IPS-18a (cell line): ENCODE measurements at regions not wholly inside any gene's neighbourhood (a gene's known extent, or its start where the extent isn't known, plus 50 kb on each side); places are given as distances from the start of the nearest gene placed in this dataset.

ENCODE experiments used
- H3K27ac ChIP-seq: one replicate; pipeline ENCODE4 v1.5.1; 2013; ENCODE audit warnings: low read length
- H3K27me3 ChIP-seq: one replicate; pipeline ENCODE4 v1.6.1; 2013; ENCODE audit warnings: mild to moderate bottlenecking, low read length; ENCODE audit not compliant: control insufficient read depth, insufficient read depth
- H3K36me3 ChIP-seq: one replicate; pipeline ENCODE4 v1.6.1; 2013; ENCODE audit warnings: low read depth, low read length; ENCODE audit not compliant: control insufficient read depth
- H3K4me1 ChIP-seq: one replicate; pipeline ENCODE4 v1.6.1; 2013; ENCODE audit warnings: low read depth, low read length; ENCODE audit not compliant: control insufficient read depth
- H3K4me3 ChIP-seq: one replicate; pipeline ENCODE4 v1.5.1; 2013; ENCODE audit warnings: low read length
- H3K9ac ChIP-seq: one replicate; pipeline ENCODE4 v1.6.1; 2013; ENCODE audit warnings: mild to moderate bottlenecking, low read length, moderate library complexity
- H3K9me3 ChIP-seq: one replicate; pipeline ENCODE4 v1.6.1; 2013; ENCODE audit warnings: low read depth, low read length; ENCODE audit not compliant: control insufficient read depth

- no peaks in the 10 kb centered on the region for H3K27me3 ChIP-seq
- no peak overlapping the region for H3K4me3 ChIP-seq
- H3K9ac ChIP-seq: no peak overlapping the region
- H3K27ac ChIP-seq: no peak overlapping the region
- no peaks in the 10 kb centered on the region for H3K4me1 ChIP-seq
- no peaks in the 10 kb centered on the region for H3K9me3 ChIP-seq
- H3K36me3 ChIP-seq: no peaks in the 10 kb centered on the region
These were observed 50.9 kb downstream of the TNP1 start for GRCh38 chr2:216808805-216809425.

GRCh38 chr2:216807857-216808272 lies 52.0 kb downstream of the TNP1 start:
- Histone ChIP-seq H3K4me1 (no peaks in the 10 kb centered on the region), H3K36me3 (no peaks in the 10 kb centered on the region), H3K9ac (no peak overlapping the region), H3K27ac (no peak overlapping the region), H3K9me3 (no peaks in the 10 kb centered on the region), H3K4me3 (no peak overlapping the region), H3K27me3 (no peaks in the 10 kb centered on the region)

GRCh38 chr2:216804357-216805350 lies 55.2 kb downstream of the TNP1 start:
- no peak overlapping the region for H3K27ac ChIP-seq
- no peaks in the 10 kb centered on the region for H3K36me3 ChIP-seq
- no peaks in the 10 kb centered on the region for H3K9me3 ChIP-seq
- no peaks in the 10 kb centered on the region for H3K4me1 ChIP-seq
- H3K9ac ChIP-seq: no peak overlapping the region
- H3K4me3 ChIP-seq: no peak overlapping the region
- H3K27me3 ChIP-seq: no peaks in the 10 kb centered on the region

- Histone ChIP-seq H3K4me1 (no peaks in the 10 kb centered on the region), H3K9ac (no peak overlapping the region), H3K27me3 (no peaks in the 10 kb centered on the region), H3K36me3 (no peaks in the 10 kb centered on the region), H3K4me3 (no peak overlapping the region), H3K27ac (no peak overlapping the region), H3K9me3 (no peaks in the 10 kb centered on the region)
These were observed 56.1 kb downstream of the TNP1 start for GRCh38 chr2:216803791-216804190.

GRCh38 chr2:216802516-216803215 lies 57.2 kb downstream of the TNP1 start:
- Histone ChIP-seq H3K4me3 (no peak overlapping the region), H3K27ac (no peak overlapping the region), H3K27me3 (no peaks in the 10 kb centered on the region), H3K9ac (no peak overlapping the region), H3K9me3 (no peaks in the 10 kb centered on the region), H3K36me3 (no peaks in the 10 kb centered on the region), H3K4me1 (no peaks in the 10 kb centered on the region)

- no peak overlapping the region for H3K9ac ChIP-seq
- no peak overlapping the region for H3K27ac ChIP-seq
- no peaks in the 10 kb centered on the region for H3K36me3 ChIP-seq
- no peaks in the 10 kb centered on the region for H3K27me3 ChIP-seq
- no peaks in the 10 kb centered on the region for H3K4me1 ChIP-seq
- no peak overlapping the region for H3K4me3 ChIP-seq
- no peaks in the 10 kb centered on the region for H3K9me3 ChIP-seq
These were observed 59.0 kb downstream of the TNP1 start for GRCh38 chr2:216800836-216801235.

- no peaks in the 10 kb centered on the region for H3K4me1 ChIP-seq
- no peak overlapping the region for H3K27ac ChIP-seq
- no peaks in the 10 kb centered on the region for H3K36me3 ChIP-seq
- H3K4me3 ChIP-seq: no peak overlapping the region
- H3K9me3 ChIP-seq: no peaks in the 10 kb centered on the region
- no peaks in the 10 kb centered on the region for H3K27me3 ChIP-seq
- no peak overlapping the region for H3K9ac ChIP-seq
These were observed 59.9 kb downstream of the TNP1 start for GRCh38 chr2:216799873-216800431.

- Histone ChIP-seq H3K9ac (no peak overlapping the region), H3K36me3 (no peaks in the 10 kb centered on the region), H3K27ac (no peak overlapping the region), H3K4me1 (no peaks in the 10 kb centered on the region), H3K27me3 (no peaks in the 10 kb centered on the region), H3K9me3 (no peaks in the 10 kb centered on the region), H3K4me3 (no peak overlapping the region)
These were observed 63.6 kb downstream of the TNP1 start for GRCh38 chr2:216796115-216796840.

- Histone ChIP-seq H3K27ac (no peak overlapping the region), H3K4me3 (no peak overlapping the region), H3K9me3 (no peaks in the 10 kb centered on the region), H3K36me3 (no peaks in the 10 kb centered on the region), H3K4me1 (peaks cover under 1% of the 10 kb centered on the region), H3K9ac (no peak overlapping the region), H3K27me3 (no peaks in the 10 kb centered on the region)
These were observed 66.5 kb downstream of the TNP1 start for GRCh38 chr2:216793386-216793785.

- Histone ChIP-seq H3K4me3 (no peak overlapping the region), H3K9me3 (no peaks in the 10 kb centered on the region), H3K4me1 (peaks cover 4% of the 10 kb centered on the region), H3K9ac (no peak overlapping the region), H3K36me3 (no peaks in the 10 kb centered on the region), H3K27me3 (no peaks in the 10 kb centered on the region), H3K27ac (no peak overlapping the region)
These were observed 67.4 kb downstream of the TNP1 start for GRCh38 chr2:216792222-216793021.
